Endothelial cell (in vitro differentiated cells): ENCODE measurements at regions not wholly inside any gene's neighbourhood (a gene's known extent, or its start where the extent isn't known, plus 50 kb on each side); places are given as distances from the start of the nearest gene placed in this dataset.

Source experiments
- DNase-seq: peaks from one replicate; pipeline ENCODE4 v3.0.0; 2021; ENCODE audit warnings: low spot score
- H3K27ac Mint-ChIP-seq: one replicate; pipeline ENCODE4 v1.8.0; 2021; ENCODE audit warnings: mixed read lengths, inconsistent platforms; ENCODE audit not compliant: unreplicated experiment
- H3K27me3 Mint-ChIP-seq: one replicate; pipeline ENCODE4 v1.8.0; 2021; ENCODE audit warnings: mild to moderate bottlenecking, moderate library complexity, mixed read lengths, inconsistent platforms; ENCODE audit not compliant: unreplicated experiment
- H3K36me3 Mint-ChIP-seq: one replicate; pipeline ENCODE4 v1.8.0; 2021; ENCODE audit warnings: mild to moderate bottlenecking, low read depth, mixed read lengths, inconsistent platforms; ENCODE audit not compliant: unreplicated experiment
- H3K4me1 Mint-ChIP-seq: one replicate; pipeline ENCODE4 v1.8.0; 2021; ENCODE audit warnings: mild to moderate bottlenecking, mixed read lengths, inconsistent platforms; ENCODE audit not compliant: unreplicated experiment
- H3K4me3 Mint-ChIP-seq: one replicate; pipeline ENCODE4 v1.8.0; 2021; ENCODE audit warnings: mild to moderate bottlenecking, mixed read lengths, inconsistent platforms; ENCODE audit not compliant: unreplicated experiment
- H3K9me3 Mint-ChIP-seq: one replicate; pipeline ENCODE4 v1.8.0; 2021; ENCODE audit warnings: mixed read lengths, inconsistent platforms; ENCODE audit not compliant: unreplicated experiment
- CTCF ChIP-seq: fragments of 200-600 bp; sonication (generic); IDR thresholded peaks from one replicate; pipeline ENCODE4 v1.5.0; 2021; ENCODE audit warnings: antibody characterized with exemption; ENCODE audit not compliant: unreplicated experiment

- H3K27me3 Mint-ChIP-seq, result peaks cover 2% of the 10 kb centered on the region
- no peak overlapping the region for H3K27ac Mint-ChIP-seq
- no peak for DNase-seq
- H3K4me3 Mint-ChIP-seq, result no peak overlapping the region
- H3K36me3 Mint-ChIP-seq, result peaks cover 22% of the 10 kb centered on the region
- no peak for TF ChIP-seq CTCF
- no peaks in the 10 kb centered on the region for H3K4me1 Mint-ChIP-seq
- H3K9me3 Mint-ChIP-seq, result no peaks in the 10 kb centered on the region
Observed at GRCh38 chr20:22672191-22672590, 87.8 kb upstream of the FOXA2 start.

GRCh38 chr20:22673467-22673866 is 89.1 kb upstream of the FOXA2 start:
- peaks cover 14% of the 10 kb centered on the region for H3K36me3 Mint-ChIP-seq
- H3K27ac Mint-ChIP-seq, result no peak overlapping the region
- no peak for DNase-seq
- TF ChIP-seq CTCF, result no peak
- H3K27me3 Mint-ChIP-seq, result peaks cover 4% of the 10 kb centered on the region
- no peak overlapping the region for H3K4me3 Mint-ChIP-seq
- no peaks in the 10 kb centered on the region for H3K4me1 Mint-ChIP-seq
- no peaks in the 10 kb centered on the region for H3K9me3 Mint-ChIP-seq

- peaks cover 4% of the 10 kb centered on the region for H3K27me3 Mint-ChIP-seq
- no peak overlapping the region for H3K27ac Mint-ChIP-seq
- H3K4me1 Mint-ChIP-seq, result no peaks in the 10 kb centered on the region
- DNase-seq, result no peak
- TF ChIP-seq CTCF, result no peak
- no peak overlapping the region for H3K4me3 Mint-ChIP-seq
- H3K9me3 Mint-ChIP-seq, result no peaks in the 10 kb centered on the region
- H3K36me3 Mint-ChIP-seq, result peaks cover 6% of the 10 kb centered on the region
Observed at GRCh38 chr20:22675341-22675740, 91.0 kb upstream of the FOXA2 start.

GRCh38 chr20:22678678-22679077 is 94.3 kb upstream of the FOXA2 start:
- H3K27me3 Mint-ChIP-seq, result peaks cover 4% of the 10 kb centered on the region
- peaks cover 3% of the 10 kb centered on the region for H3K36me3 Mint-ChIP-seq
- TF ChIP-seq CTCF, result no peak
- no peak overlapping the region for H3K4me3 Mint-ChIP-seq
- no peak for DNase-seq
- no peaks in the 10 kb centered on the region for H3K4me1 Mint-ChIP-seq
- no peaks in the 10 kb centered on the region for H3K9me3 Mint-ChIP-seq
- H3K27ac Mint-ChIP-seq, result no peak overlapping the region

- H3K4me3 Mint-ChIP-seq, result no peak overlapping the region
- no peak for TF ChIP-seq CTCF
- H3K36me3 Mint-ChIP-seq, result peaks cover 3% of the 10 kb centered on the region
Observed at GRCh38 chr20:22679197-22679596, 94.8 kb upstream of the FOXA2 start.

More at GRCh38 chr20:22679197-22679596, 94.8 kb upstream of the FOXA2 start:
- H3K9me3 Mint-ChIP-seq, result no peaks in the 10 kb centered on the region
- H3K27me3 Mint-ChIP-seq, result peaks cover 4% of the 10 kb centered on the region
- peaks cover 2% of the 10 kb centered on the region for H3K4me1 Mint-ChIP-seq
- DNase-seq, result no peak
- H3K27ac Mint-ChIP-seq, result no peak overlapping the region
